Right lobe of liver (tissue), 4 donors: ENCODE measurements at regions not wholly inside any gene's neighbourhood (a gene's known extent, or its start where the extent isn't known, plus 50 kb on each side); places are given as distances from the start of the nearest gene placed in this dataset.

ENCODE experiments used
- POLR2A ChIP-seq: fragments of 450-650 bp; IDR thresholded peaks from one replicate; pipeline ENCODE4 v1.6.1; 2017; ENCODE audit warnings: antibody characterized with exemption, mild to moderate bottlenecking
- TF ChIP-seq, protein P1 (sequence below), 4 donors: fragments of 200-600 bp in 3 of 4; fragments of 450-650 bp in 1 of 4; IDR thresholded peaks; one replicate each; pipeline versions ENCODE4 v1.5.1 to v1.8.0; 2016 to 2022; ENCODE audit warnings: antibody characterized with exemption in 4 of 4, mild to moderate bottlenecking in 2 of 4
- donor health status: DM: no; HTN: no; CAD: no.
- donor health status: DM: no; HTN: no; CAD: no.
- donor health status: DM: no; HTN: yes; CAD: no.

DNA sequence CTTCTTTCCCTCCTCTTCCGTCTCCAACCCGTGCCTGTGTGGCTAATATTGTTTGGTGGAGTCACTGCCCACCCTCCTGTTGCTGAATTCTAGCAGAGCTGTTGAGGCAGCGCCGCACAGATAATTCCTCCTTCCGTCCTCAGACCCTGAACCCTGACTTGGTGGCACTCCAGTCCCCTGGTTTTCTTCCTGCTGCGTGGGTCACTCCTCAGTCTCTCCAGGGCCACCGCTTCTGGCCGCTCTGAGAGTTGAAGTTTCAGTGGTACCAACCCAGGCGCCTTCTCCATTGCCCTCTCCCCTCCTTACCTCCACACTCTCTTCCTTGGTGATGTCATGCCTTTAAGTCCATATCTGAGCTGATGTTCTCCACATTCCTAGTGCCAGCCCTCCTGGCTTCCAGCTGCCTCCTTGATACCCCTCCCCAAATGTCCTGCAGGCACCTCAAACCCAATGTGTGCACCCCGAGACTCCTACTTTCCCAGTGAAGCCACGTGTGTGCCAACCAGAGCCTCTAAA, 54.5 kb upstream of the RASD2 start:
- TF ChIP-seq, protein P1, sequence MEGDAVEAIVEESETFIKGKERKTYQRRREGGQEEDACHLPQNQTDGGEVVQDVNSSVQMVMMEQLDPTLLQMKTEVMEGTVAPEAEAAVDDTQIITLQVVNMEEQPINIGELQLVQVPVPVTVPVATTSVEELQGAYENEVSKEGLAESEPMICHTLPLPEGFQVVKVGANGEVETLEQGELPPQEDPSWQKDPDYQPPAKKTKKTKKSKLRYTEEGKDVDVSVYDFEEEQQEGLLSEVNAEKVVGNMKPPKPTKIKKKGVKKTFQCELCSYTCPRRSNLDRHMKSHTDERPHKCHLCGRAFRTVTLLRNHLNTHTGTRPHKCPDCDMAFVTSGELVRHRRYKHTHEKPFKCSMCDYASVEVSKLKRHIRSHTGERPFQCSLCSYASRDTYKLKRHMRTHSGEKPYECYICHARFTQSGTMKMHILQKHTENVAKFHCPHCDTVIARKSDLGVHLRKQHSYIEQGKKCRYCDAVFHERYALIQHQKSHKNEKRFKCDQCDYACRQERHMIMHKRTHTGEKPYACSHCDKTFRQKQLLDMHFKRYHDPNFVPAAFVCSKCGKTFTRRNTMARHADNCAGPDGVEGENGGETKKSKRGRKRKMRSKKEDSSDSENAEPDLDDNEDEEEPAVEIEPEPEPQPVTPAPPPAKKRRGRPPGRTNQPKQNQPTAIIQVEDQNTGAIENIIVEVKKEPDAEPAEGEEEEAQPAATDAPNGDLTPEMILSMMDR (IDR thresholded peaks at IDR 0.05) = no peak
- no peak for TF ChIP-seq POLR2A
